GM12891 (cell line): ENCODE measurements at regions not wholly inside any gene's neighbourhood (a gene's known extent, or its start where the extent isn't known, plus 50 kb on each side); places are given as distances from the start of the nearest gene placed in this dataset.

ENCODE experiments used
- POLR2A ChIP-seq: IDR thresholded peaks from 2 replicates; pipeline ENCODE4 v1.6.1; 2011; ENCODE audit warnings: low read depth, low read length, control low read depth
- POLR2AphosphoS5 ChIP-seq: IDR thresholded peaks from 2 replicates; pipeline ENCODE4 v1.6.1; 2011; ENCODE audit warnings: low read depth, low read length, control low read depth
- SPI1 ChIP-seq: IDR thresholded peaks from 2 replicates; pipeline ENCODE4 v1.6.1; 2011; ENCODE audit warnings: low read depth, low read length, control low read depth
- TAF1 ChIP-seq: IDR thresholded peaks from 2 replicates; pipeline ENCODE4 v1.6.1; 2011; ENCODE audit warnings: low read depth, low read length, control low read depth

GRCh38 chr10:131513445-131513844 lies 201.9 kb upstream of the TCERG1L start:
- TF ChIP-seq POLR2A (no peak), POLR2AphosphoS5 (no peak), TAF1 (no peak), SPI1 (no peak)
